ENCODE measurements at regions not wholly inside any gene's neighbourhood (a gene's known extent, or its start where the extent isn't known, plus 50 kb on each side); places are given as distances from the start of the nearest gene placed in this dataset.

GRCh38 chr13:73865027-73865426 is 269.2 kb downstream of the KLF12 start:
- no peak for TF ChIP-seq CTCF (IDR thresholded peaks at IDR 0.05; ENCODE audit: insufficient read depth, low read length, severe bottlenecking)
- H3K36me3 ChIP-seq (ENCODE audit: control insufficient read depth, insufficient read depth, low read length), result no peaks in the 10 kb centered on the region
- H3K27me3 ChIP-seq (ENCODE audit: control insufficient read depth, insufficient read depth, low read length), result no peaks in the 10 kb centered on the region
- FAIRE-seq (no peak), DNase-seq (ENCODE audit: low read depth) (no peak)
- no peak overlapping the region for H3K4me3 ChIP-seq (ENCODE audit: low read depth, low read length)

GRCh38 chr13:73861136-73861535 is 273.1 kb downstream of the KLF12 start:
- TF ChIP-seq CTCF (IDR thresholded peaks at IDR 0.05; ENCODE audit: insufficient read depth, low read length, severe bottlenecking), result no peak
- no peak for DNase-seq (ENCODE audit: low read depth)
- FAIRE-seq, result no peak
- no peaks in the 10 kb centered on the region for H3K36me3 ChIP-seq (ENCODE audit: control insufficient read depth, insufficient read depth, low read length)
- H3K27me3 ChIP-seq (ENCODE audit: control insufficient read depth, insufficient read depth, low read length), result no peaks in the 10 kb centered on the region
- no peak overlapping the region for H3K4me3 ChIP-seq (ENCODE audit: low read depth, low read length)

- Histone ChIP-seq H3K36me3 (ENCODE audit: control insufficient read depth, insufficient read depth, low read length) (no peaks in the 10 kb centered on the region), H3K4me3 (ENCODE audit: low read depth, low read length) (no peak overlapping the region), H3K27me3 (ENCODE audit: control insufficient read depth, insufficient read depth, low read length) (no peaks in the 10 kb centered on the region)
- FAIRE-seq (no peak), DNase-seq (ENCODE audit: low read depth) (no peak)
- TF ChIP-seq CTCF (IDR thresholded peaks at IDR 0.05; ENCODE audit: insufficient read depth, low read length, severe bottlenecking), result no peak
Measured at GRCh38 chr13:73860501-73860900, 273.7 kb downstream of the KLF12 start.

GRCh38 chr13:73859841-73860240 is 274.4 kb downstream of the KLF12 start:
- FAIRE-seq (no peak), DNase-seq (ENCODE audit: low read depth) (no peak)
- TF ChIP-seq CTCF (IDR thresholded peaks at IDR 0.05; ENCODE audit: insufficient read depth, low read length, severe bottlenecking), result no peak
- Histone ChIP-seq H3K4me3 (ENCODE audit: low read depth, low read length) (no peak overlapping the region), H3K27me3 (ENCODE audit: control insufficient read depth, insufficient read depth, low read length) (no peaks in the 10 kb centered on the region), H3K36me3 (ENCODE audit: control insufficient read depth, insufficient read depth, low read length) (no peaks in the 10 kb centered on the region)

- no peak overlapping the region for H3K4me3 ChIP-seq (ENCODE audit: low read depth, low read length)
- no peak for TF ChIP-seq CTCF (IDR thresholded peaks at IDR 0.05; ENCODE audit: insufficient read depth, low read length, severe bottlenecking)
- H3K27me3 ChIP-seq (ENCODE audit: control insufficient read depth, insufficient read depth, low read length), result no peaks in the 10 kb centered on the region
- DNase-seq (ENCODE audit: low read depth), result no peak
- no peaks in the 10 kb centered on the region for H3K36me3 ChIP-seq (ENCODE audit: control insufficient read depth, insufficient read depth, low read length)
- no peak for FAIRE-seq
Measured at GRCh38 chr13:73857106-73857505, 277.1 kb downstream of the KLF12 start.

GRCh38 chr13:73851104-73851503 is 283.1 kb downstream of the KLF12 start:
- no peak for FAIRE-seq
- H3K27me3 ChIP-seq (ENCODE audit: control insufficient read depth, insufficient read depth, low read length), result no peaks in the 10 kb centered on the region
- TF ChIP-seq CTCF (IDR thresholded peaks at IDR 0.05; ENCODE audit: insufficient read depth, low read length, severe bottlenecking), result no peak

More at GRCh38 chr13:73851104-73851503, 283.1 kb downstream of the KLF12 start:
- Histone ChIP-seq H3K4me3 (ENCODE audit: low read depth, low read length) (no peak overlapping the region), H3K36me3 (ENCODE audit: control insufficient read depth, insufficient read depth, low read length) (no peaks in the 10 kb centered on the region)
- DNase-seq (ENCODE audit: low read depth), result no peak
